Head of caudate nucleus (tissue), 42 donors: ENCODE measurements at regions not wholly inside any gene's neighbourhood (a gene's known extent, or its start where the extent isn't known, plus 50 kb on each side); places are given as distances from the start of the nearest gene placed in this dataset.
"Not testable (repeated sequence)": the region's sequence is repeated elsewhere in the genome, so short reads cannot be mapped to it uniquely, and the experiment has no call there.

Experiments
- DNase-seq, 42 donors: peaks; one replicate each; pipeline versions ENCODE4 v3.0.0 to v3.0.0-alpha.2; 2020 to 2021; ENCODE audit warnings: mixed read lengths in 7 of 42
- intact Hi-C: fragments of 100-400 bp; cut with DNase I; formaldehyde crosslinking; loops from one replicate; pipeline ENCODE4 v1.15.0; 2022

DNA sequence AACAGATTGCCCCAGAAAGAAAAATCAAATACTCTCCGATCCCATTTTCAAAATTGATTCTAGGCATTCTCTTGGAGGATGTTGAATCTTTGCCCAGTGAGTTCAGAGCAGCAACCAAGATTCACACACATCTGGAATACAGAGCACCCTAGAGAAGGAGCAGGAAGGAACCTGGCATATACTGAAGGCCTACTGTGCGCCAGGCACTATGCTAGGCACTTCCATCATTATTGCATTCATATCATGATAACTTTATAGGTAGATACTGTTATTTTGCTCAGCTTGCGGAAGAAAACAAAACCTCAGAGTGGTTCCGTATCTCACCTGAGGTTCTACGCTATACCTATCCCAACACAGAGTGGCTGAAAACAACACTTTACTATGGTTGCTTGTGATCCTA lies 160.3 kb upstream of the SERTAD2 start:
- intact Hi-C loops, result no loop called here
- DNase-seq, result no peak

DNA sequence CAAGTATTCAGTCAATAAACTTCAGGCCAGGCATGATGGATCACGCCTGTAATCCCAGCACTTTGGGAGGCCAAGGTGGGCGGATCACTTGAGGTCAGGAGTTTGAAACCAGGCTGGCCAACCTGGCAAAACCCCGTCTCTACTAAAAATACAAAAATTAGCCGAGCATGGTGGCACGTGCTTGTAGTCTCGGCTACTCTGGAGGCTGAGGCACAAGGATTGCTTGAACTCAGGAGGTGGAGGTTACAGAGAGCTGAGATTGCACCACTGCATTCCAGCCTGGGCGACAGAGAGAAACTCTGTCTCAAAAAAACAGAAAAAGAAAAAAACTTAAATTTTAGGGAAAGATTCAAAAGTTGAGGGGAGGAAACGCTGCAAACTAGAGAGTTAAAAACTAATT lies 162.8 kb upstream of the SERTAD2 start:
- DNase-seq, intact Hi-C loops: not testable (repeated sequence)

DNA sequence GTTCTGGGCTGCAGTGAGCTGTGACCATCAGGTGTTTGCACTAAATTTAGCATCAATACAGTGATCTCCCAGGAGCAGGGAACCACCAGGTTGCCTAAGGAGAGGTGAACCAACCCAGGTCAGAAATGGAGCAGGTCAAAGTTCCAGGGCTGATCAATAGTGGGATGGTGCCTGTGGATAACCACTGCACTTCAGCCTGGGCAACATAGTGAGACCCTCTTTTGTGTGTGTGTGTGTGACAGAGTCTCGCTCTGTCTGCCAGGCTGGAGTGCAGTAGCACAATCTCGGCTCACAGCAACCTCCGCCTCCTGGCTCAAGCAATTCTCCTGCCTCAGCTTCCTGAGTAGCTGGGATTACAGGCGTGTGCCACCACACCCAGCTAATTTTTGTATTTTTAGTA lies 163.7 kb upstream of the SERTAD2 start:
- DNase-seq, result no peak
- intact Hi-C loops, result no loop called here

DNA sequence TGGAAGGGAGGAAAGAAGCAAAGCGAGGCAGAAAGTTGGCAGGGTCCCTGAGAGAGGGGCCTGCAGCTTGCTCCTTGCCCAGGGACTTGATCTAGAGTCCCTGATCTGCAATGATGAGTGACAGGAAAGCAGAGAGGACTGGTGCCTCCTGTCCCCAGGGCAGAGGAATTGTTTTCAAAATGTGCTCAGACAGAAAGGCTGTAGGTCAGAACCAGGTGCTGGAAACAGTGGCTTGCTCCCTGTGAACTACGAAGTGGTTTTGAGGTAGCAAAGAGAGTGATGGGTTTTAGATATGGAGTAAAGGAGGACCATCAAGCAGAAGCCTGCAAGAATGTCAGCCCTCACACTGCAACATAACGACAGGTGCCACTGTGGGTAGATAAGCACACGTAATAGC lies 164.9 kb upstream of the SERTAD2 start:
- no peak for DNase-seq
- intact Hi-C loops, result no loop called here

DNA sequence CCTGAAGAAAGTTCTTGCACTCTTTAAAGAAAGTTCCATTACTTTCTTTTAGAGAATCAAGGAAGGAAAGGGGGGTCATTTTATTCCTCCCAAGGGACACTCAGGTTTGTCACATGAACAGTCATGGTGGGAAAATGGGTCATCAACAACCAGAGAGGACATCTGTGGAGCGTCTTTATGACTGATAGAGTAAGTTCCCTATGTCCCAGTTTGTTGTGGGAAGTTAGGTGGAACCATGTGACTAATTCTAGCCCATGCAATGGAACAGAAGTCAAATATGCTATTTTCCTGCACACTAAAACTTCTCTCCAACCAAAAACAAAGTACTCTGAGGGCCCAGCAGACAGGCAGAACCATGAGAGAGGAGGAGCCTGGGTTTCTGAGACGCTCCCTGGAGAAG lies 165.6 kb upstream of the SERTAD2 start:
- intact Hi-C loops, result no loop called here
- no peak for DNase-seq

DNA sequence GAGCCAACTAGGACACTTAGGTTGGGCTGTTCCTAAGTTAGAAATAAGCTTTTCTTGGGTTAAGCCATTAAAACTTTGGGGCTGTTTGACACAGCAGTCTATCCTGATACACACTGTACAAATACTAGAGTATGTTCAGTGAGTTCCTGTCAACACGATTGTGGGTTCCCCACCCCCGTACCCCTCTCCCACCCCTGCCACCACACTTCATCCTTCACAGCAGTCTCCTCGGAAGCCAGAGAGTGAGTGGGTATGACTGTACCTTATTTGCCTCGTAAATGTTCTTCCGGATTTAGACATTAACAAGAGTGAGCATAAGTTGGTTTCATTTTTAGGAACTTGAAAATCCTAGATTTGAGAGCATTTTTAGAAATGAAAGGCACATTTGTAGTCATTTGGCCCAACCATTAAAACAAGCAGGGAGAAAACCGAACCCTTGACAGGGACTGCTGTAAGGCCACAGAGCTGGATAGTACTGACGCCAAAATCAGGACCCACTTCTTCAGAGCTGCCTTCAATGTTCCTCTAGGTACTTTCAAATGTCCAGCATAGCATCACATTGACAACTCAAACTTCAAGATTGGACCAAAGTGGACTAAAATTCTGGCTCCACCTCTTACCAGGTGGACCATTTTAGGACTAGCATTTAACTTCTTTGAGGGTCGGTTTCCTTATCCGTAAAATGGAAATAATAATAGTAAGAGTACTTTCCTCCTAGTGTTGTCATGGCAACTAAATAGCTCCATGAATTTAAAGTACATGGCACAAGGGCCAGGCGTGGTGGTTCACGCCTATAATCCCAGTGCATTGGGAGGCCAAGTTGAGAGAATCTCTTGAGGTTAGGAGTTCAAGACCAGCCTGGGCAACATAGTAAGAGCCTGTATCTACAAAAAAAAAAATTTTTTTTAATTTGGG lies 166.3 kb upstream of the SERTAD2 start:
- intact Hi-C loops, result no loop called here
- DNase-seq, result peak in 23 of 42 donors; percentile 9 to 60 (median 26)

DNA sequence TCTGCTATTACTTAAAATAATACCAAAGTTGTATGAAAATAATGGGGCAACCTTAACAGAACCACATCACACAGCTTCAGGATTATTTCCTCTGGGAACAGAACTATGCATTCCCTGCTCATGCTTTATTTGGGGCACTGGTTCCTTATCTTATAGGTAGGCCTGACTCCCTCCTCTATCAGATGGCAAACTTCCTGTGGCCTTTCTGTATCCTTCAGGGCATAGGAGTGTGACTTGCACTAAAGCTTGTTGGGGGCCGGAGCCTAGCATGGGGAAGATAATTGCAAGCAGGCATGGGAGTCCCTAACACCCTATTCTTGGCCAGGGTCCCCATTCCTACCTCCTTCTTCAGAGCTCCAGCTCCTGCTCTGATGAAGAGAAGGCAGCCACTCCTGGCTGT lies 167.2 kb upstream of the SERTAD2 start:
- intact Hi-C loops, result no loop called here
- no peak for DNase-seq

DNA sequence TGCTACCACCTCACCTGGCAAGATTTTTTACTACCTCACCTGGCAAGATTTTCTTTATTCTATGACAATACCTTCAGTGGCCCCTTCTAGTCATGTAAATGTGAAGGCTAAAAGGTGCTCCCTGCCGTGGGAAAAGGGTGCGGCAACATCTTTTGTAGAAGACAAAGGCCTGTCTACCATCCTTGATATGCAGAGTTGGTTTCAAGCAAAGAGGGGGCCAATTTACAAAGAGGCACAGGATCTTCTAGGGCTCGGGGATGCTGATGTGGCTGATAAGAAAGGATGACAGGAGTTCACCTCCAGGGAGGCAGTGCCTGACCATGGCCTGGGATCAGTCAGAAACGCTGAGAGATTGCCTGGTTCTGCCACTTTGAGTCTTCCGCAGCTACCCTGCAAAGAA lies 165.4 kb upstream of the SLC1A4 start:
- DNase-seq, result no peak
- intact Hi-C loops, result no loop called here

DNA sequence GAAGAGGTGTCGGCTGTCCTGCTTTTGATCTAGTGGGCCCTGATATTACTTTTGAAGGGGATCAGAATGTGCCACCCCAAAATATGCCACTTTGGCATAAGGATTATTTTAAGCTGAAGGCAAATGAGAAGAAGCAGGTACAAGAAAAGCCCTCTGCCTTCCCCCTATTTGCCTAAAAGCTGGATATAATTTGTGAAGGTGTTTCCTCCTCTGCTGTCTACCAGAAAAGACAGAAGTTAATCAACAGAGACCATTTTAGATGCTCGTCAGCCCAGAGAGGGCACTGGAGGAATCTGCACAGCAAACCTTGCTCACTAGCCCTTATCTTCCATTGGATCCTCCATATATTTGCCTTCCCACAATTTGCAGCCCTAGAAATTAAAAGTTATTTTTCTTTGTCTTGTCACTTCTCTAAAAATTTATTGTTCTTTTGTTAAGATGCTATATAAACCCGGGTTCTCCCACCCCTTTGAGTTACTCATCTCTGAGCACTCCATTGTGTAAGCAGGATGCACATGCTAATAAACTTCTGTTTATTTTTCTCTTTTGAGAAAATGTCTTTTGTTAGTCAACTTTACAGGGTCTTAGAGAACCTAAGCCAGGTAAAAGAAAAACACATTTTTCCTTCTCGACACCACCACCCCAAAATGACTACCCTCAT lies 163.2 kb upstream of the SLC1A4 start:
- intact Hi-C loops, result no loop called here
- no peak for DNase-seq

DNA sequence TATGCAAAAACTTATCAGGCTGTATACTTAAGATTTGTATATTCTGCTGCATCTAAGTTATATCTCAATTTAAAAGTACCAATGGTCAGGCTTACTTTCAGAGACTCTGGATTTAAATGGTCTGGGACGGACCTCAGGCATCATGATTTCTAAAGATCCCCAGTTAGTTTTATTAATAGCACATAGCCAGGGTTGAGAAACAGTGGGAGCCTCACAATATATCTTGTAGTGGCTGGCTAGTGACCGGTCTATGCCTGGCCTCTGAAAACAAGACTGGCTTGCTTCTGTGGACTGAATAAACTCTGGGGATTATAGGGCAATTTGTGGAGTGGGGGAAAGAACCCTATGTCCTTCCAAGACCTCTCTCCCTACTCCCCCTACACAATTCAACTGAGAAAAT lies 162.5 kb upstream of the SLC1A4 start:
- DNase-seq, result no peak
- intact Hi-C loops, result no loop called here

DNA sequence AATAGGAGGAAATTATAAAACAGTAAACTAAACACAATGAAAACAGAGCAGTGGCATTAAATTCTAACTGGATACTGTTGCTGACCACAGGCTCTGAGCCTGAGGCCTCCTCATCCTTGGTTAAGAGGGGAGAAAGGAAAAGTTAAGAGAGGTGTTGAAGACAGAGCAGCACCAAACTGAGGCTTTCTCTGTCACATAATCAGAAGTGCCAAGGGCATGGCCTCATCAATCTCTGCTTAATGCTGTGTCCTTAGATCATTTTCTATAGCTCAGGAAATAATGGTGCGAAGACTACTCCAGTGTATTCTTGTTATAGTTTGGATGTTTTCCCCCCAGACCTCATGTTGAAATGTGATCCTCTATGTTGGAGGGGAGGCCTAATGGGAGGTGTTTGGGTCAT lies 160.9 kb upstream of the SLC1A4 start:
- DNase-seq, result no peak
- intact Hi-C loops, result no loop called here

DNA sequence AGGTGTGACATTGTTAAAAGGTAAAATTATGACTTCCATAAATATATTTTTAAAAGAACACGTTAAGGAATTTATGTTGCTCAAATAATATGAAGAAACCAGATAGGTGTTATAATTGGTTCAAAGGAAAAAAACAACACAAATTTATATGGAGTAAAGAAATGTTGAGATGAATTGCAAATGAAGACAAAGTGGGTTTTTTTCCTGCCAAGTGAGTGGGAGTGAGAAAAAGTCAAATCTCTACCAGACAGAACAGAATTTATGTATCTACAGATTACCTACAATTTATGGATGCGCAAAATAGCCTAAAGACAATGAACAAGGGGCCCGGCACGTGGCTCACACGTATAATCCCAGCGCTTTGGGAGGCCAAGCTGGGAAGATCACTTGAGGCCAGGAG lies 159.7 kb upstream of the SLC1A4 start:
- intact Hi-C loops, result no loop called here
- no peak for DNase-seq

DNA sequence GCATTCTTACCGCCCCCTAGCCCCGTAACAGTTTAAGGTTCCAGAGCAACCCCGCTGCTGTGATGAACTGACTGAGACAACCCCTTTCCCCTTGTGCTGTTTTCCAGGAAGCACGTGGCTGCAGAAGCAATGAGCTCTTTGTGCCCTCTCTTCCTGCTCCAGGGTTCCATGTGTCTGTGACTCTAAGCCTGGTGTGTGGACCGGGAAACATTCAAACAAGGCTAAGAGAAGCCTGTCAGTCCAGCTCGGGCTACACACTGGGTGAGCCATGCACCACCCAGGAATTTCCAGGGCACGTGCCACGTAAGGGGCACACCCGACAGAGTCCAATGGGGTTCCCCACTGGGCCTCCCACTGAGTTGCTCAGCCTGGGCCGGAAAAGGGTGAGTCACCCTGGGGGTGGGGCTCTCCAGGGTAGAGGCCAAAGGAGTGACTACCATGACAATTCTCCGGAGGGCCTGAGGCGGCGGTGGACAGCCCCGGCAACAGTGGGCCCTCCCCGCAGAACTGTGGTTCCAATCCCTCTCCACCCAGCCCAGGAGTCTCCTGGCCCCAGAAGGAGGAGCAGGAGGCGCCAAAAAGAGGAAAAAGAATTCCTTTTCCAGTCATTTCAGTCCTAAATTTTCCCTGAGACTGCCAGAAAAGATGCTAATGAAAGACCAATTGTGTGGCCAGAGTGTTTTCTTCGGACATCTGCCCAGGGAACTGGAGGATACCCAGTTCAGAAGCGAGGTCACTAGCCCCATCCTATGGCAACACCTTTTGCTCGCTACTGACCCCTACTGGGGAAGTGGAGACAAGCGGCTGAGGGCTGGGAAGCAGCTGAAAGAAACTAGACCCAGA lies 157.8 kb upstream of the SLC1A4 start:
- intact Hi-C loops, result loop anchor here (10.0 kb wide), 2 partner anchors 57 to 177 kb away; partner anchors contain the start of gene SERTAD2
- DNase-seq, result peak; percentile 47 to 94 (median 81)

DNA sequence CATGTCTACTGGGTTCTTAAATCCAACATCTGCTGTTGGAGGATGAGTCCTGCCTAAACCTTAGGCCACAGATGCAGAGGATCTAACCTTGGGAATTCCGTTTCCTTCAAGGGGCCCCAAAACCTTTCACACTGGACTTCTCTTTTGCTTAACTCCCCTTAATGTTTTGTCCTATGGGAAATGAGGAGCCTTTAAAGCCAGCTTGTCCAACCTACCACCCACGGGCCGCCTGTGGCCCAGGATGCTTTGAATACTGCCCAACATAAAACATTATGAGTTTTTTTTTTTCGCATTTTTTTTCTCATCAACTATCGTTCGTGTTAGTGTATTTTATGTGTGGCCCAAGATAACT lies 157.2 kb upstream of the SLC1A4 start:
- intact Hi-C loops, result loop anchor here (10.0 kb wide), 2 partner anchors 57 to 177 kb away; partner anchors contain the start of gene SERTAD2
- DNase-seq, result no peak

DNA sequence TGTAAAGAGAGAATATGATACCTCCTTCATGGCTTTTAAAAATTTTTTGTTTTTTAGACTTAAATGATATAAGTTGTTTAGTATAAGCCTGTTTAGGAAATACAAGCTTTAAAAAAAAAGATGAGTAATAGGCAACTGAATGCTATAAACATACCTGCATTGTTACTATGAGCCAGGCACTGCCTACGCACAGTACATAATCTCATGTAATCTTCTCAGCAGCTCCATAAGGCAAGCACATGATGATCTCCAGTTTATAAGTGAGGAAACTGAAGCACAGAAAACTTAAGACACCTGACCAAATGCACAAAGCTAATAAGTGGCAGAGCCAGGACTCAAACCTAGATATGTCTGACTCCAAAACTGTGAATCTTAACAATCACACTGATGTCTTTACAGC lies 156.3 kb upstream of the SLC1A4 start:
- no peak for DNase-seq
- intact Hi-C loops, result loop anchor here (10.0 kb wide), 2 partner anchors 58 to 178 kb away; partner anchors contain the start of gene SERTAD2

DNA sequence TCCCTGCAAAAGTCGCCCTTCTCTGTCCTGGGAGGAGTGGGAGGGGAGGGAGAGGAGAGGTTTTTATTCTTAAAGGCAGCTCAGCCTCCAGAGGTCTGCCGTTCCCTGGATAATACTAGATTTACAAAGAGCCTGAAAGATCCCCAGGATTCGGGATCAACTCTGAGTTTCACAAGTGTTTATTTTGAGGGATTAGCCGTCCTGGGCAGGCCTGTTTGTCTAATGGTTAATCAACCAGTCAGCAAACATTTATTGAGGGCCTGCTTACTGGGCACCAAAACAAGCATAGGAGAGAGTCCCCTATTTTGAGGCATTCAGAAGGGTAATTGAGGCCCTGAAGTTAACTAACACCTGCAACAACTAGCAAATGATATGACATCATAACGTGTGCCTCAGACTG lies 152.6 kb upstream of the SLC1A4 start:
- intact Hi-C loops, result loop anchor here (10.0 kb wide), 2 partner anchors 62 to 182 kb away; partner anchors contain the start of gene SERTAD2
- DNase-seq, result no peak

DNA sequence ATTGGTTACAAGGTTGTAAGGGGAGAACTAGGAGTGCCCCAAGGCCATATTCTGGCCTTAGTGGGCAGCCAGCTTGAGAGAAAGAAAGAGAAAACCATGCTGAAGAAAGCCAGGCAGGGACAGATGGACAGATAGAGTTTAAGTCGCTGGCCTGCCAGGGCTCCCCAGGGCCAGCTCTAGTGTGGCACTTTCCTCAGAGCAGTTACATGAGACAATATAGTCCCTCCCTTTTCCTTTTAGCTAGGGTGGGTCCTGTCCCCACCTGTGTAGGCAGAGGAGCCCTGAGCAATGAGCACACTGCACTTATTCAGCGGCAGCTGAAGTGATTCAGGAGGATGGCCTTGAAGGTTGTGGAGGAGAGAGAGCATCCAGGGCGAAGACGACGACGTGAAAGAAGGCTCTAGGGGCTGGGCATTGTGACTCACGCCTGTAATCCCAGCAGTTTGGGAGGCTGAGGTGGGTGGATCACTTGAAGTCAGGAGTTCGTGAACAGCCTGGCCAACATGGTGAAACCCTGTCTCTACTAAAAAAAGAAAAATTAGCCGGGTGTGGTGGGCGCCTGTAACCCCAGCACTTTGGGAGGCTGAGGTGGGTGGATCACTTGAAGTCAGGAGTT lies 152.0 kb upstream of the SLC1A4 start:
- intact Hi-C loops, result loop anchor here (10.0 kb wide), 2 partner anchors 62 to 182 kb away; partner anchors contain the start of gene SERTAD2

DNA sequence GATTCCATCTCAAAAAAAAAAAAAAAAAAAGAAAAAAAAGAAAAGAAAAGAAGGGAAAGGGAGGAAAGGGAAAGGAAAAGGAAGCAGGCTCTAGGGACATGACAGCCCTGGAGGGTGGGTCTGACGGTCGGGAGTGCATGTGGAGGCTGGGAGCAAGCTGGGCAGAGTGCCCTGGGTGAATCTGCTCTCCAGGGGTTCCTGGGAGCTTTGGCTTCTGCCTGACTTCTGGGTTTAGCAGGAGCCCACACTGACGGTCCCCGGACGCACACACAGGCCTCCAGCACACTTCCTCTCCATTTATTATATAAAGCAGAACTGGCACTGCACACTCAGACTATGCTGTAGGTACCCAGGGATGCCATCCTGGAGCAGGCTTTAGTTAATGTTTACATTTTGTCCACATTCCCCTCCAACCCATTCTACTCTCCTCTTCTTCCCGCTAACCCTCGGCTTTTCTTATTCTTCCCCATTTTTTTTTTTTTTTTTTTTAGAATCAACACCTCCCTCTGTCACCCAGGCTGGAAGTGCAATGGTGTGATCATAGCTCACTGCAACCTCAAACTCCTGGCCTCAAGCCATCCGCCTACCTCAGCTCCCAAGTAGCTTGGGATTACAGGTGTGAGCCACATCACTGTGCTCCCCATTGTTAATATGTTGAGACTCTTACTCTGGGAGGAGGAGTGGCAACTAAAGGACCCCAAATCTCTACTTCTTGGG lies 151.1 kb upstream of the SLC1A4 start:
- intact Hi-C loops, result loop anchor here (10.0 kb wide), 2 partner anchors 63 to 183 kb away; partner anchors contain the start of gene SERTAD2
- peak in 1 of 42 donors; percentile 16 for DNase-seq

More for the DNA sequence above, 152.0 kb upstream of the SLC1A4 start:
- DNase-seq, result no peak
